GM12892 (cell line): ENCODE measurements at regions not wholly inside any gene's neighbourhood (a gene's known extent, or its start where the extent isn't known, plus 50 kb on each side); places are given as distances from the start of the nearest gene placed in this dataset.

Experiments used
- DNase-seq: peaks from one replicate; pipeline ENCODE4 v3.0.0; 2011; ENCODE audit not compliant: insufficient read length
- FAIRE-seq: peaks from 2 replicates; lab custom pipeline; 2011; peaks lifted over from hg19 to GRCh38; lab: Jason Lieb, UNC
- POLR2A ChIP-seq: IDR thresholded peaks from 2 replicates; pipeline ENCODE4 v1.6.1; 2011; ENCODE audit warnings: low read depth, low read length, control low read depth
- POLR2AphosphoS5 ChIP-seq: IDR thresholded peaks from 2 replicates; pipeline ENCODE4 v1.6.1; 2011; ENCODE audit warnings: low read depth, low read length, control low read depth
- TAF1 ChIP-seq: IDR thresholded peaks from 2 replicates; pipeline ENCODE4 v1.6.1; 2011; ENCODE audit warnings: low read depth, mild to moderate bottlenecking, control low read depth, low read length, borderline replicate concordance

- DNase-seq = no peak
- TF ChIP-seq POLR2AphosphoS5 (no peak), POLR2A (no peak), TAF1 (no peak)
- FAIRE-seq = no peak
Observed at GRCh38 chr11:129275828-129276227, 83.7 kb upstream of the ARHGAP32 start.

GRCh38 chr11:129273944-129274711, 82.0 kb upstream of the ARHGAP32 start:
- no peak for DNase-seq
- TF ChIP-seq TAF1 (no peak), POLR2AphosphoS5 (no peak), POLR2A (no peak)
- no peak for FAIRE-seq

GRCh38 chr11:129273322-129273721, 81.2 kb upstream of the ARHGAP32 start:
- no peak for FAIRE-seq
- no peak for TF ChIP-seq TAF1
- TF ChIP-seq POLR2A = no peak
- no peak for TF ChIP-seq POLR2AphosphoS5
- DNase-seq = no peak

- DNase-seq (no peak), FAIRE-seq (no peak)
- TF ChIP-seq POLR2AphosphoS5 (no peak), TAF1 (no peak)
Observed at GRCh38 chr11:129271030-129271429, 78.9 kb upstream of the ARHGAP32 start.

- TF ChIP-seq TAF1 (no peak), POLR2AphosphoS5 (no peak), POLR2A (no peak)
- no peak for DNase-seq
- FAIRE-seq = no peak
Observed at GRCh38 chr11:129270446-129270845, 78.3 kb upstream of the ARHGAP32 start.

GRCh38 chr11:129268371-129268770, 76.2 kb upstream of the ARHGAP32 start:
- DNase-seq = no peak
- FAIRE-seq = no peak
- TF ChIP-seq TAF1 (no peak), POLR2A (no peak), POLR2AphosphoS5 (no peak)

- FAIRE-seq (no peak), DNase-seq (no peak)
- TF ChIP-seq POLR2AphosphoS5 = no peak
- TF ChIP-seq TAF1 = no peak
- TF ChIP-seq POLR2A = no peak
Observed at GRCh38 chr11:129267716-129268115, 75.6 kb upstream of the ARHGAP32 start.

- FAIRE-seq (no peak), DNase-seq (no peak)
- TF ChIP-seq TAF1 (no peak), POLR2A (no peak), POLR2AphosphoS5 (no peak)
Observed at GRCh38 chr11:129266536-129266935, 74.4 kb upstream of the ARHGAP32 start.

GRCh38 chr11:129265125-129265788, 73.1 kb upstream of the ARHGAP32 start:
- TF ChIP-seq POLR2AphosphoS5 = no peak
- no peak for TF ChIP-seq POLR2A
- no peak for TF ChIP-seq TAF1
- DNase-seq (no peak), FAIRE-seq (no peak)

- no peak for FAIRE-seq
- DNase-seq = no peak
- TF ChIP-seq TAF1 (no peak), POLR2AphosphoS5 (no peak), POLR2A (no peak)
Observed at GRCh38 chr11:129264114-129264513, 72.0 kb upstream of the ARHGAP32 start.

- no peak for TF ChIP-seq POLR2A
- no peak for TF ChIP-seq POLR2AphosphoS5
- TF ChIP-seq TAF1 = no peak
- no peak for DNase-seq
- no peak for FAIRE-seq
Observed at GRCh38 chr11:129260750-129261149, 68.6 kb upstream of the ARHGAP32 start.

- DNase-seq (no peak), FAIRE-seq (no peak)
- TF ChIP-seq POLR2AphosphoS5 (no peak), POLR2A (no peak)
Observed at GRCh38 chr11:129259931-129260348, 67.8 kb upstream of the ARHGAP32 start.
